ENCODE measurements at regions not wholly inside any gene's neighbourhood (a gene's known extent, or its start where the extent isn't known, plus 50 kb on each side); places are given as distances from the start of the nearest gene placed in this dataset.

DNA sequence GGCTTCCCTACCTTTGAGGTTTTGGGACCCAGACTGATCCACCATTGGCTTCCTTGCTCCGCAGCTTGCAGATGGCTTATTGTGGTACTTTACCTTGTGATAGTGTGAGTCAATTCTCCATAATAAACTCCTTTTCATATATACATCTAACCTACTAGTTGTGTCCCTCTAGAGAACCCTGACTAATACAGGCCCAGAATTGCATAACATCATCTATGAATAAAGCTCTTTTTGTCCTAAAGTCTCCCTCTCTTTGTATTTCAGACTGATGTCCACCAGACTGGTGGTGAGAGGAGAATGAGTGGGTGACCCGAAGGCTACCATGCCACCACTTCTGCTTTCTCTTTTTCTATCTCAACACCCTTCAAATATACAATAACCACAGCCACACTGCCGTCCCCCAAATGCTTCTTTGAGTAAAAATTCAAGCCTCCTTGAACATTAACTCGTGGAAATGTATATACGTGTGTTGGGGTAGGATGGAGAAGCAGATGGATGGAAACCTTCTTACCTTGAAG is 265.7 kb downstream of the PTBP2 start:
- DNase-seq (ENCODE audit: low spot score) (no peak), ATAC-seq (no peak)
- Mint-ChIP-seq H3K4me1 (no peaks in the 10 kb centered on the region), H3K9me3 (peaks cover 35% of the 10 kb centered on the region), H3K27me3 (ENCODE audit: low read depth) (no peaks in the 10 kb centered on the region), H3K27ac (no peak overlapping the region), H3K36me3 (peaks cover 12% of the 10 kb centered on the region), H3K4me3 (no peak overlapping the region)
- POLR2A ChIA-PET = no interaction called here
- TF ChIP-seq NR2C2 (CRISPR knock-in tag; IDR thresholded peaks at IDR 0.05) (no peak), CREM (CRISPR knock-in tag; IDR thresholded peaks at IDR 0.05) (no peak), ZNF232 (CRISPR knock-in tag; IDR thresholded peaks at IDR 0.05) (no peak), MXD4 (CRISPR knock-in tag; IDR thresholded peaks at IDR 0.05; ENCODE audit: borderline replicate concordance) (no peak), ZNF416 (CRISPR knock-in tag; IDR thresholded peaks at IDR 0.05) (no peak), NFYB (CRISPR knock-in tag; conservative IDR thresholded peaks at IDR 0.05; ENCODE audit: low read depth) (no peak), NFATC4 (CRISPR knock-in tag; IDR thresholded peaks at IDR 0.05) (no peak), ETV6 (CRISPR knock-in tag; IDR thresholded peaks at IDR 0.05) (no peak), ARID4B (CRISPR knock-in tag; IDR thresholded peaks at IDR 0.05; ENCODE audit: borderline replicate concordance) (no peak), TEAD4 (CRISPR knock-in tag; IDR thresholded peaks at IDR 0.05) (no peak), SP1 (CRISPR knock-in tag; conservative IDR thresholded peaks at IDR 0.05) (no peak)
- TF ChIP-seq, protein P1, sequence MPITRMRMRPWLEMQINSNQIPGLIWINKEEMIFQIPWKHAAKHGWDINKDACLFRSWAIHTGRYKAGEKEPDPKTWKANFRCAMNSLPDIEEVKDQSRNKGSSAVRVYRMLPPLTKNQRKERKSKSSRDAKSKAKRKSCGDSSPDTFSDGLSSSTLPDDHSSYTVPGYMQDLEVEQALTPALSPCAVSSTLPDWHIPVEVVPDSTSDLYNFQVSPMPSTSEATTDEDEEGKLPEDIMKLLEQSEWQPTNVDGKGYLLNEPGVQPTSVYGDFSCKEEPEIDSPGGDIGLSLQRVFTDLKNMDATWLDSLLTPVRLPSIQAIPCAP (CRISPR knock-in tag; IDR thresholded peaks at IDR 0.05) = no peak
- CTCF ChIA-PET = no interaction called here

DNA sequence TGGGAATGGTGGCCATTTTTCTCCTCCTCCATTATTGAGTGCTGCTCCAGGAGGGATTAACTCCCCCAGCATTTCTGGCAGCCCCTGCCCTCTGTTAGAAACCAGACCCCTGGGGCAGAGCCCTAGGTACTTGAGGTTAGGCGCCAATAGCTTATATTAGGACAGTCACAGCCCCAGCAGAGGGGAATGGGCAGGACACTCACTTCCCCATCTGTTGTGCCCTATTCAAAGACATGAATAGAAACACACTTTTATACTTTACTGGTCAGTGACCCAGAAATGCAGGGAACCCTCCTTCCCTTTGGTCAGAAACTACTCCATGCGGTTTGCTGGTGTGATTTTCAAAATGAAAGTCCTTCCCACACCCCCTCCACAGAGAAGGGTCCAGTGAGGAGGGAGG is 267.7 kb downstream of the PTBP2 start:
- DNase-seq (ENCODE audit: low spot score) (no peak), ATAC-seq (no peak)
- Mint-ChIP-seq H3K4me1 (no peaks in the 10 kb centered on the region), H3K9me3 (peaks cover 30% of the 10 kb centered on the region), H3K4me3 (no peak overlapping the region), H3K27ac (no peak overlapping the region), H3K27me3 (ENCODE audit: low read depth) (no peaks in the 10 kb centered on the region), H3K36me3 (peaks cover 12% of the 10 kb centered on the region)
- POLR2A ChIA-PET = no interaction called here
- CTCF ChIA-PET = no interaction called here
- no peak for TF ChIP-seq AR (CRISPR knock-in tag; IDR thresholded peaks at IDR 0.05)
- no peak for TF ChIP-seq NFATC4 (CRISPR knock-in tag; IDR thresholded peaks at IDR 0.05)
- no peak for TF ChIP-seq MYBL2 (CRISPR knock-in tag; IDR thresholded peaks at IDR 0.05)
- TF ChIP-seq, protein P2, sequence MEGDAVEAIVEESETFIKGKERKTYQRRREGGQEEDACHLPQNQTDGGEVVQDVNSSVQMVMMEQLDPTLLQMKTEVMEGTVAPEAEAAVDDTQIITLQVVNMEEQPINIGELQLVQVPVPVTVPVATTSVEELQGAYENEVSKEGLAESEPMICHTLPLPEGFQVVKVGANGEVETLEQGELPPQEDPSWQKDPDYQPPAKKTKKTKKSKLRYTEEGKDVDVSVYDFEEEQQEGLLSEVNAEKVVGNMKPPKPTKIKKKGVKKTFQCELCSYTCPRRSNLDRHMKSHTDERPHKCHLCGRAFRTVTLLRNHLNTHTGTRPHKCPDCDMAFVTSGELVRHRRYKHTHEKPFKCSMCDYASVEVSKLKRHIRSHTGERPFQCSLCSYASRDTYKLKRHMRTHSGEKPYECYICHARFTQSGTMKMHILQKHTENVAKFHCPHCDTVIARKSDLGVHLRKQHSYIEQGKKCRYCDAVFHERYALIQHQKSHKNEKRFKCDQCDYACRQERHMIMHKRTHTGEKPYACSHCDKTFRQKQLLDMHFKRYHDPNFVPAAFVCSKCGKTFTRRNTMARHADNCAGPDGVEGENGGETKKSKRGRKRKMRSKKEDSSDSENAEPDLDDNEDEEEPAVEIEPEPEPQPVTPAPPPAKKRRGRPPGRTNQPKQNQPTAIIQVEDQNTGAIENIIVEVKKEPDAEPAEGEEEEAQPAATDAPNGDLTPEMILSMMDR (IDR thresholded peaks at IDR 0.05) = no peak
- no peak for TF ChIP-seq IRF2 (CRISPR knock-in tag; IDR thresholded peaks at IDR 0.05; ENCODE audit: borderline replicate concordance, low read depth)
- TF ChIP-seq HMGA2 (CRISPR knock-in tag; IDR thresholded peaks at IDR 0.05) = no peak
- TF ChIP-seq MLX (CRISPR knock-in tag; IDR thresholded peaks at IDR 0.05) = no peak
- no peak for TF ChIP-seq ZNF671 (CRISPR knock-in tag; IDR thresholded peaks at IDR 0.05)
- TF ChIP-seq, protein P3, sequence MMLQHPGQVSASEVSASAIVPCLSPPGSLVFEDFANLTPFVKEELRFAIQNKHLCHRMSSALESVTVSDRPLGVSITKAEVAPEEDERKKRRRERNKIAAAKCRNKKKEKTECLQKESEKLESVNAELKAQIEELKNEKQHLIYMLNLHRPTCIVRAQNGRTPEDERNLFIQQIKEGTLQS (CRISPR knock-in tag; conservative IDR thresholded peaks at IDR 0.05) = no peak
- no peak for TF ChIP-seq HMGXB4 (CRISPR knock-in tag; IDR thresholded peaks at IDR 0.05)
- no peak for TF ChIP-seq CREM (CRISPR knock-in tag; IDR thresholded peaks at IDR 0.05)
- TF ChIP-seq FOXJ3 (CRISPR knock-in tag; IDR thresholded peaks at IDR 0.05; ENCODE audit: borderline replicate concordance) = no peak

Data from WTC11 (cell line).